ENCODE measurements at regions not wholly inside any gene's neighbourhood (a gene's known extent, or its start where the extent isn't known, plus 50 kb on each side); places are given as distances from the start of the nearest gene placed in this dataset.

GRCh38 chr1:79683420-79683819, 676.9 kb upstream of the ADGRL4 start:
- TF ChIP-seq CTCF (IDR thresholded peaks at IDR 0.05; ENCODE audit: poor library complexity, severe bottlenecking) (no peak), POLR2AphosphoS5 (IDR thresholded peaks at IDR 0.05) (no peak)

Data from neural cell (in vitro differentiated cells).